Osteocyte (in vitro differentiated cells): ENCODE measurements at regions not wholly inside any gene's neighbourhood (a gene's known extent, or its start where the extent isn't known, plus 50 kb on each side); places are given as distances from the start of the nearest gene placed in this dataset.

Experiments used
- DNase-seq: peaks from one replicate; pipeline ENCODE4 v3.0.0; 2021; ENCODE audit warnings: mixed read lengths; ENCODE audit not compliant: unreplicated experiment; ENCODE audit errors: extremely low spot score
- H3K27ac Mint-ChIP-seq: one replicate; pipeline ENCODE4 v1.8.0; 2021; ENCODE audit warnings: mild to moderate bottlenecking, mixed read lengths; ENCODE audit not compliant: unreplicated experiment
- H3K27me3 Mint-ChIP-seq: one replicate; pipeline ENCODE4 v1.8.0; 2021; ENCODE audit warnings: mixed read lengths; ENCODE audit not compliant: unreplicated experiment
- H3K36me3 Mint-ChIP-seq: one replicate; pipeline ENCODE4 v1.8.0; 2021; ENCODE audit warnings: mixed read lengths; ENCODE audit not compliant: unreplicated experiment
- H3K4me1 Mint-ChIP-seq: one replicate; pipeline ENCODE4 v1.8.0; 2021; ENCODE audit warnings: mixed read lengths; ENCODE audit not compliant: unreplicated experiment
- H3K4me3 Mint-ChIP-seq: one replicate; pipeline ENCODE4 v1.8.0; 2021; ENCODE audit warnings: mild to moderate bottlenecking, moderate library complexity, mixed read lengths; ENCODE audit not compliant: unreplicated experiment
- H3K9me3 Mint-ChIP-seq: one replicate; pipeline ENCODE4 v1.8.0; 2021; ENCODE audit warnings: mixed read lengths; ENCODE audit not compliant: unreplicated experiment
- CTCF ChIP-seq: fragments of 200-600 bp; sonication (generic); IDR thresholded peaks from 2 replicates; pipeline ENCODE4 v1.5.0; 2021; ENCODE audit warnings: antibody characterized with exemption, mild to moderate bottlenecking, moderate library complexity

GRCh38 chr6:167555836-167556235 is 230.9 kb downstream of the TTLL2 start:
- DNase-seq, result no peak
- Mint-ChIP-seq H3K4me1 (peaks cover 23% of the 10 kb centered on the region), H3K9me3 (peaks cover 22% of the 10 kb centered on the region), H3K27me3 (peaks cover 5% of the 10 kb centered on the region), H3K4me3 (no peak overlapping the region), H3K27ac (no peak overlapping the region), H3K36me3 (peaks cover 4% of the 10 kb centered on the region)
- no peak for TF ChIP-seq CTCF

GRCh38 chr6:167557675-167558074 is 232.8 kb downstream of the TTLL2 start:
- Mint-ChIP-seq H3K27ac (peak overlapping the region; percentile 56), H3K4me1 (peaks cover 21% of the 10 kb centered on the region), H3K4me3 (no peak overlapping the region), H3K36me3 (peaks cover 4% of the 10 kb centered on the region), H3K27me3 (peaks cover 3% of the 10 kb centered on the region), H3K9me3 (peaks cover 22% of the 10 kb centered on the region)
- DNase-seq, result peak; percentile 10
- no peak for TF ChIP-seq CTCF

- Mint-ChIP-seq H3K4me1 (peaks cover 21% of the 10 kb centered on the region), H3K9me3 (peaks cover 22% of the 10 kb centered on the region), H3K4me3 (no peak overlapping the region), H3K36me3 (peaks cover 4% of the 10 kb centered on the region), H3K27me3 (no peaks in the 10 kb centered on the region), H3K27ac (peak overlapping the region; percentile 56)
- no peak for TF ChIP-seq CTCF
- DNase-seq, result peak; percentile 49
These were observed 233.6 kb downstream of the TTLL2 start for GRCh38 chr6:167558246-167559177.

GRCh38 chr6:167559675-167560479 is 235.0 kb downstream of the TTLL2 start:
- Mint-ChIP-seq H3K27ac (no peak overlapping the region), H3K9me3 (peaks cover 22% of the 10 kb centered on the region), H3K27me3 (peaks cover 7% of the 10 kb centered on the region), H3K4me1 (peaks cover 24% of the 10 kb centered on the region), H3K36me3 (peaks cover 4% of the 10 kb centered on the region), H3K4me3 (no peak overlapping the region)
- no peak for TF ChIP-seq CTCF
- no peak for DNase-seq
